Loucy (cell line): ENCODE measurements at regions not wholly inside any gene's neighbourhood (a gene's known extent, or its start where the extent isn't known, plus 50 kb on each side); places are given as distances from the start of the nearest gene placed in this dataset.

Experiments used
- H2AFZ ChIP-seq: fragments of 200-600 bp; sonication (generic); 2 replicates; pipeline ENCODE4 v1.6.0; 2016; ENCODE audit warnings: antibody characterized with exemption, mild to moderate bottlenecking, low read length, moderate library complexity
- H3F3A ChIP-seq: fragments of 200-600 bp; 2 replicates; pipeline ENCODE4 v1.6.0; 2016; ENCODE audit warnings: antibody characterized with exemption, low read depth, mild to moderate bottlenecking
- H3K27me3 ChIP-seq: fragments of 200-600 bp; sonication (generic); 2 replicates; pipeline ENCODE4 v1.6.1; 2014; ENCODE audit warnings: low read length, mild to moderate bottlenecking; ENCODE audit not compliant: insufficient read depth, poor library complexity, severe bottlenecking
- H3K36me3 ChIP-seq: fragments of 200-600 bp; sonication (generic); 2 replicates; pipeline ENCODE4 v1.6.1; 2016; ENCODE audit warnings: low read length; ENCODE audit not compliant: insufficient read depth
- H3K4me1 ChIP-seq: fragments of 200-600 bp; sonication (generic); 2 replicates; pipeline ENCODE4 v1.5.1; 2014; ENCODE audit warnings: low read length, mild to moderate bottlenecking; ENCODE audit not compliant: insufficient read depth, poor library complexity, severe bottlenecking
- H3K4me2 ChIP-seq: fragments of 200-600 bp; sonication (generic); 2 replicates; pipeline ENCODE4 v1.6.0; 2014; ENCODE audit warnings: antibody characterized with exemption, low read length, low read depth, mild to moderate bottlenecking; ENCODE audit not compliant: poor library complexity, severe bottlenecking
- H3K4me3 ChIP-seq: fragments of 200-600 bp; sonication (generic); 2 replicates; pipeline ENCODE4 v1.5.1; 2014; ENCODE audit warnings: low read length, mild to moderate bottlenecking, mixed read lengths; ENCODE audit not compliant: poor library complexity, severe bottlenecking
- H3K79me2 ChIP-seq: fragments of 200-600 bp; sonication (generic); 2 replicates; pipeline ENCODE4 v1.6.1; 2014; ENCODE audit warnings: low read length; ENCODE audit not compliant: insufficient read depth
- H3K9ac ChIP-seq: fragments of 200-600 bp; sonication (generic); 2 replicates; pipeline ENCODE4 v1.6.0; 2014; ENCODE audit warnings: mild to moderate bottlenecking, low read depth, low read length, moderate library complexity; ENCODE audit not compliant: poor library complexity, severe bottlenecking
- H3K9me2 ChIP-seq: fragments of 200-600 bp; sonication (generic); replicated peaks from 2 replicates; pipeline ENCODE4 v1.6.1; 2016; ENCODE audit warnings: low read depth, low read length, mixed read lengths
- H3K9me3 ChIP-seq: fragments of 200-600 bp; sonication (generic); 2 replicates; pipeline ENCODE4 v1.6.1; 2014; ENCODE audit warnings: mild to moderate bottlenecking, antibody characterized with exemption, low read length, low read depth; ENCODE audit not compliant: insufficient read depth
- H4K20me1 ChIP-seq: fragments of 200-600 bp; sonication (generic); 2 replicates; pipeline ENCODE4 v1.6.0; 2014; ENCODE audit warnings: antibody characterized with exemption, low read length, mild to moderate bottlenecking; ENCODE audit not compliant: insufficient read depth, poor library complexity, severe bottlenecking
- EZH2phosphoT487 ChIP-seq: fragments of 200-600 bp; IDR thresholded peaks from 2 replicates; pipeline ENCODE4 v1.6.1; 2018; ENCODE audit warnings: antibody characterized with exemption, mild to moderate bottlenecking, moderate library complexity, borderline replicate concordance
- TF ChIP-seq, protein P1 (sequence below): fragments of 200-600 bp; sonication (generic); conservative IDR thresholded peaks from 2 replicates; pipeline ENCODE4 v1.5.1; 2014; ENCODE audit warnings: mild to moderate bottlenecking, antibody characterized with exemption, low read length

DNA sequence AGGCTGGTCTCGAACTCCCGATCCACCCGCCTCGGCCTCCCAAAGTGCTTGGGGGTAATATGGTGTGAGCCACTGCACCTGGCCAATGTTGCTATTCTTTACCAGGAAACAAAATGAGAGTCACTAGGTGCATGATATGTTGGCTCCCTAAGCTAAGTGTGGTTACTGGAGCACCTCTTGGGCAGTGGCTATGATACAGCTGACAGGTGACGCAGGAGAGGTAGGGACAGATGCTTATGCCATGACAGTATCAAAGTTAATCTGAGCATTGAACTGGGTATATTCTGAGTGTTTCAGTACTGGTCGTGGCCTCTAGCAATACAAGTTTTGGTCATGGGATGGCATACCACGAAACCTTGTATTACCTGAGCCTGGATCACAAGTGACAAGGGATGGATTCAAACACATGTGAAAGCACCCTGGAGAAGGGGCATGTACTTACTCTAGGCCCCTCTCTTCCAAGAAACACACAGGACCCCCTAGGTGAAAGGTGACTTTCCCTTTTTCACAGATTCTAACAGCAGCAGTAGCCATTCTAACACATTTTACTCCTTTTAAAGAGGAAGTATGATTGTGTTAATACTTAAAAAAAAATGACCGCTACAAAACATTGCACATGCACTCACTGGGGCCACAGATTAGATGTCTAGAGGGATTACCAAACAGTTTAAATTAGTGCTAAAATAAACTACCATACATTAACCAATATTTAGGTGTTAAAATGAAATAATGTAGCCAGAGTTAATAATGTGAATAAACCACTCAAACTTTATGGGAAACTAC, 467.3 kb downstream of the SHQ1 start:
- Histone ChIP-seq H3K9me3 (no peaks in the 10 kb centered on the region), H3K4me2 (peak overlapping the region; percentile 46), H2AFZ (no peak overlapping the region), H3K36me3 (peaks cover 29% of the 10 kb centered on the region; the same call in 1 of the 2 replicates), H3K27me3 (no peaks in the 10 kb centered on the region), H3K9me2 (no peaks in the 10 kb centered on the region), H3K4me1 (peaks cover 93% of the 10 kb centered on the region), H4K20me1 (peaks cover 75% of the 10 kb centered on the region), H3K9ac (no peak overlapping the region), H3F3A (peaks cover 7% of the 10 kb centered on the region; the same call in 1 of the 2 replicates), H3K79me2 (peaks cover 86% of the 10 kb centered on the region), H3K4me3 (no peak overlapping the region)
- no peak for TF ChIP-seq EZH2phosphoT487

DNA sequence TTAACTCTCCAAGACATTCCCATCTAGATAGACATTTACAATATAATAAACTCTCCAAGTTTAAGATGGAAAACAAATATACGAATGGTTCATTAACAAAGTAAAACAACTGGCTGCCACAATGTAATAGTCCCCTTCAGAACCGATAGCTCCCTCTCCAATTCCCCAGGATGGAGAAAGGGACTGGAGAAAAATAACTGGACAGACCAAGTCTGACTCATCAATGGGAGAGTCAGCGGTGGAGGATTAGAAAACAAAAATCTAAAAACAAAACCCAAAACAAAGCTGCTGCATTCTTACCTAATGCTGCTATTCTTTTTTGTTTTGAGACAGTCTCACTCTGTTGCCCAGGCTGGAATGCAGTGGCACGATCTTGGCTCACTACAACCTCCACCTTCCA, 468.1 kb downstream of the SHQ1 start:
- Histone ChIP-seq H3K4me2 (peak overlapping the region; percentile 46), H3K4me1 (peaks cover 91% of the 10 kb centered on the region), H3K79me2 (peaks cover 79% of the 10 kb centered on the region)

DNA sequence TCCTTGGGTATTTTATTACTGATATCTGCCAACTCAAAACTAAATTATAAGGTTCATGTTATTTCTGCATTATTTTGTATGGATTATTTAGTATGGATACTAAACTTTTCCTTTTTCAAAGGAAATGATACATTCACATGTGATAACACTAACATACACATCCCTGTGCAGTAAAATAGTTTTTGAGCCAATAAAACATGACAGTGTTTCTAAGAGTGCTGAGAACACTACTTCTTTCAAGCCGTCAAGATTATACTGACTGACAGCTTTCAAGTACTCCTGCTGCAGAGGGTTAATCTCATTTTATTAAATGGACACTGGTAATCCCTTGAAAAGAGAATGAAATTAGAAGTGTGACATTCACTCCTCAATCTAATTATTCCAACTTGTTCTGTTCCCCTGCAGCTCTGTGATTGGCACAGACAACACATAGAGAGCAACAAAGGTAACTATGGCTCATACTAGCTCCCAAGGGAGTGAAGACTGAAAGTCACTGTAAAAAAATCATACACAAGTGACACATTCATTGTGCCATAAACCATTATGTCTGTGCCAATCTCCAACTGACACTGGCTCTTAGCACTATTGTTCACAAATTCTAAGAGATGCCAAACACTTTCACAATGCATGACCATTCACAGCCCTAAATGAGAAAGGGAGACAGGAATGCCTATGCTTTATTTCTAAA, 468.6 kb downstream of the SHQ1 start:
- Histone ChIP-seq H3K79me2 (peaks cover 78% of the 10 kb centered on the region), H3F3A (peaks cover 8% of the 10 kb centered on the region; the same call in 1 of the 2 replicates), H3K4me1 (peaks cover 91% of the 10 kb centered on the region), H3K4me2 (peak overlapping the region; percentile 46), H3K27me3 (no peaks in the 10 kb centered on the region), H4K20me1 (peaks cover 62% of the 10 kb centered on the region), H3K9me3 (no peaks in the 10 kb centered on the region), H2AFZ (no peak overlapping the region), H3K4me3 (no peak overlapping the region), H3K9me2 (no peaks in the 10 kb centered on the region), H3K36me3 (peaks cover 29% of the 10 kb centered on the region; the same call in 1 of the 2 replicates), H3K9ac (peak overlapping the region; percentile 23)
- TF ChIP-seq, protein P1, sequence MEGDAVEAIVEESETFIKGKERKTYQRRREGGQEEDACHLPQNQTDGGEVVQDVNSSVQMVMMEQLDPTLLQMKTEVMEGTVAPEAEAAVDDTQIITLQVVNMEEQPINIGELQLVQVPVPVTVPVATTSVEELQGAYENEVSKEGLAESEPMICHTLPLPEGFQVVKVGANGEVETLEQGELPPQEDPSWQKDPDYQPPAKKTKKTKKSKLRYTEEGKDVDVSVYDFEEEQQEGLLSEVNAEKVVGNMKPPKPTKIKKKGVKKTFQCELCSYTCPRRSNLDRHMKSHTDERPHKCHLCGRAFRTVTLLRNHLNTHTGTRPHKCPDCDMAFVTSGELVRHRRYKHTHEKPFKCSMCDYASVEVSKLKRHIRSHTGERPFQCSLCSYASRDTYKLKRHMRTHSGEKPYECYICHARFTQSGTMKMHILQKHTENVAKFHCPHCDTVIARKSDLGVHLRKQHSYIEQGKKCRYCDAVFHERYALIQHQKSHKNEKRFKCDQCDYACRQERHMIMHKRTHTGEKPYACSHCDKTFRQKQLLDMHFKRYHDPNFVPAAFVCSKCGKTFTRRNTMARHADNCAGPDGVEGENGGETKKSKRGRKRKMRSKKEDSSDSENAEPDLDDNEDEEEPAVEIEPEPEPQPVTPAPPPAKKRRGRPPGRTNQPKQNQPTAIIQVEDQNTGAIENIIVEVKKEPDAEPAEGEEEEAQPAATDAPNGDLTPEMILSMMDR: no peak
- TF ChIP-seq EZH2phosphoT487: no peak

More for the DNA sequence above, 468.1 kb downstream of the SHQ1 start:
- H3K9me2 ChIP-seq: no peaks in the 10 kb centered on the region
- H3K27me3 ChIP-seq: no peaks in the 10 kb centered on the region
- H3F3A ChIP-seq: peaks cover 8% of the 10 kb centered on the region; the same call in 1 of the 2 replicates
- no peak overlapping the region for H3K4me3 ChIP-seq
- peaks cover 68% of the 10 kb centered on the region for H4K20me1 ChIP-seq
- no peak overlapping the region for H2AFZ ChIP-seq
- no peaks in the 10 kb centered on the region for H3K9me3 ChIP-seq
- peaks cover 29% of the 10 kb centered on the region; the same call in 1 of the 2 replicates for H3K36me3 ChIP-seq
- H3K9ac ChIP-seq: peak overlapping the region; percentile 23
- TF ChIP-seq EZH2phosphoT487: no peak
- TF ChIP-seq, protein P1: no peak
